Neural crest cell (in vitro differentiated cells): ENCODE measurements at regions not wholly inside any gene's neighbourhood (a gene's known extent, or its start where the extent isn't known, plus 50 kb on each side); places are given as distances from the start of the nearest gene placed in this dataset.

Source experiments
- DNase-seq: peaks from one replicate; pipeline ENCODE4 v3.0.0; 2021; ENCODE audit warnings: low read depth, mixed read lengths, low spot score
- H3K27ac Mint-ChIP-seq: one replicate; pipeline ENCODE4 v1.8.0; 2021; ENCODE audit warnings: mild to moderate bottlenecking, mixed read lengths; ENCODE audit not compliant: unreplicated experiment
- H3K27me3 Mint-ChIP-seq: 2 replicates; pipeline ENCODE4 v1.8.0; 2021; ENCODE audit warnings: low read depth, mild to moderate bottlenecking, mixed read lengths
- H3K36me3 Mint-ChIP-seq: 2 replicates; pipeline ENCODE4 v1.8.0; 2021; ENCODE audit warnings: low read depth, mild to moderate bottlenecking, mixed read lengths
- H3K4me1 Mint-ChIP-seq: 2 replicates; pipeline ENCODE4 v1.8.0; 2021; ENCODE audit warnings: mixed read lengths
- H3K4me3 Mint-ChIP-seq: one replicate; pipeline ENCODE4 v1.8.0; 2021; ENCODE audit warnings: mild to moderate bottlenecking, mixed read lengths
- H3K9me3 Mint-ChIP-seq: 2 replicates; pipeline ENCODE4 v1.8.0; 2021; ENCODE audit warnings: mixed read lengths
- TF ChIP-seq, protein P1 (sequence below): fragments of 200-600 bp; sonication (generic); conservative IDR thresholded peaks from 2 replicates; pipeline ENCODE4 v1.5.0; 2021; ENCODE audit warnings: antibody characterized with exemption, mild to moderate bottlenecking

DNA sequence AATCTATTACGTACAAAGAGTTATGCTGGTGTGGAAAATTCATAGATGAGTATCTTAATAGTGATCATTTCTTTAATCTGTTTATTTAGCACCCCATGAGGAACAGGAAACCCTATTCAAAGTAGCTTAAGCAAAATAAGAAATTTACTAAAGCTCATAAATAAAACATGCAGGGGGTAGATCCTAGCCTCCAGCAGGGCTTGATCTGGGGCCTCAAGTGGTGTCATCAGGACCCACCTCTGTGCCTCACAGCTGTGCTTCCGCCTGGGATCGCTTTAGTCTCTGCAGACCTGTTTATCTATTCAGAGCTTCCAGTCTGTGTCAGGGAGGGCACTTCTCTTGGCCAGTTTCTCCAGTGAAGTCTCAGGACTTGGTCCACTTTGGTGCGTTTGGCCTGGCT, 171.0 kb upstream of the SLC24A5 start:
- H3K27ac Mint-ChIP-seq: no peak overlapping the region
- no peaks in the 10 kb centered on the region for H3K27me3 Mint-ChIP-seq
- no peaks in the 10 kb centered on the region for H3K36me3 Mint-ChIP-seq
- no peak for DNase-seq
- H3K4me3 Mint-ChIP-seq: no peak overlapping the region
- TF ChIP-seq, protein P1, sequence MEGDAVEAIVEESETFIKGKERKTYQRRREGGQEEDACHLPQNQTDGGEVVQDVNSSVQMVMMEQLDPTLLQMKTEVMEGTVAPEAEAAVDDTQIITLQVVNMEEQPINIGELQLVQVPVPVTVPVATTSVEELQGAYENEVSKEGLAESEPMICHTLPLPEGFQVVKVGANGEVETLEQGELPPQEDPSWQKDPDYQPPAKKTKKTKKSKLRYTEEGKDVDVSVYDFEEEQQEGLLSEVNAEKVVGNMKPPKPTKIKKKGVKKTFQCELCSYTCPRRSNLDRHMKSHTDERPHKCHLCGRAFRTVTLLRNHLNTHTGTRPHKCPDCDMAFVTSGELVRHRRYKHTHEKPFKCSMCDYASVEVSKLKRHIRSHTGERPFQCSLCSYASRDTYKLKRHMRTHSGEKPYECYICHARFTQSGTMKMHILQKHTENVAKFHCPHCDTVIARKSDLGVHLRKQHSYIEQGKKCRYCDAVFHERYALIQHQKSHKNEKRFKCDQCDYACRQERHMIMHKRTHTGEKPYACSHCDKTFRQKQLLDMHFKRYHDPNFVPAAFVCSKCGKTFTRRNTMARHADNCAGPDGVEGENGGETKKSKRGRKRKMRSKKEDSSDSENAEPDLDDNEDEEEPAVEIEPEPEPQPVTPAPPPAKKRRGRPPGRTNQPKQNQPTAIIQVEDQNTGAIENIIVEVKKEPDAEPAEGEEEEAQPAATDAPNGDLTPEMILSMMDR: no peak
- H3K4me1 Mint-ChIP-seq: no peaks in the 10 kb centered on the region
- no peaks in the 10 kb centered on the region for H3K9me3 Mint-ChIP-seq

DNA sequence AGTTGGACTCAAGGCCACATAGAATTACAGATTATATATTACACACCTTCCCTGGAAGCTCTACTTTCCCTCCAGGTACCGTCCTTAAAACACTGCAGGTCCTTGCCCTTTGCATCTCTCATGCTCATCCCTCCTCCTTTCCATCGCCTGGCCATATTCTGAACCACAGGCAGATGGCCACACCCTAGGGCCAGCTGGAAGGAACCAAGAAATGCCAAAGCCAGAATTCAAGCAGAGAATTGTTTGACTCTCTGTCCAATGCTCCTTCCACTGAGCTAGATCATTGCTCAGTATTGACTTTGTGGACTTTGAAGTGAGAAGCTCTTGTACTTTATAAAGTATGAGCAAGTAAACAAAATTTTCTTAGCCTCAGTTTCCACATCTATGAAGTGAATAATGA, 170.3 kb upstream of the SLC24A5 start:
- Mint-ChIP-seq H3K36me3 (no peaks in the 10 kb centered on the region), H3K4me3 (no peak overlapping the region), H3K27me3 (no peaks in the 10 kb centered on the region), H3K9me3 (no peaks in the 10 kb centered on the region), H3K4me1 (no peaks in the 10 kb centered on the region), H3K27ac (no peak overlapping the region)
- no peak for DNase-seq
- TF ChIP-seq, protein P1: no peak

DNA sequence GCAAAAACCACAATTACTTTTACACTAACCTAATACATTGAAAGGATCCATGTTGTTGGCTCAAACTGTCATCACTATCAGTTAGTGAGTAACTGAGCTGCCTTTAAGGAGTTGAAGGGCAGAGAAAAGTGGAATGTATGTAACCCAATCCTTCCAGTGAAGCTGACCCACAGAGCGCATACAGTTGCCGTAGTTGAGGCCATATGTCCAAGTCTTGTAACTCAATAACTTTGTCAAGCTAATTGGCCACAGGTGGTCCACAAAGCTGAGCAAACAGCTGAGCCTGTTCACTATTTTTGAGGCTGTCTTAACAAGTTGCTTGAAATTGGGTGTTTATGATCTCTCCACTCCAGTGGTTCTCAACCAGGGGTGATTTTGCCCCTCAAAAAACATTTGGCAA, 169.0 kb upstream of the SLC24A5 start:
- no peak overlapping the region for H3K4me3 Mint-ChIP-seq
- no peak for DNase-seq
- peaks cover 3% of the 10 kb centered on the region for H3K27me3 Mint-ChIP-seq
- TF ChIP-seq, protein P1: no peak
- H3K36me3 Mint-ChIP-seq: no peaks in the 10 kb centered on the region
- no peaks in the 10 kb centered on the region for H3K4me1 Mint-ChIP-seq
- H3K9me3 Mint-ChIP-seq: no peaks in the 10 kb centered on the region
- H3K27ac Mint-ChIP-seq: no peak overlapping the region

DNA sequence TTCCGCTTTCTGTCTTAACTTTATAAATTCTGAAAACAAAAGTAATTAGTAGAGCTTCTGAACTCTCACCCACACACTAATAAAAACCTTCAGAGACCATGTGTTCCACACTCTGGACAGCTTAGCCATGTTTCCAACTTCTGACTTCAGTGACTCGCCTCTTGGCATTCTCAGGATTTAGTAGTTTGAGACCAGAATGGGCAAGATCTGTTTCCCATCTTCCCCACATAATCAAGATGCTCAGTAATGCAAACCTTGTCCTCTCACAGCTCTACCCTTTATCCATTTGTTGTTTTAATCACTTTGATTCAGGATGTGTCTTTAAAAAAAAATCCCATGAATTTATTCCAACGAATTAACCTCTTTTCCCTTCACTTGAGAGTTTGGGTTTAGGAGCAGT, 166.6 kb upstream of the SLC24A5 start:
- H3K9me3 Mint-ChIP-seq: no peaks in the 10 kb centered on the region
- H3K4me1 Mint-ChIP-seq: no peaks in the 10 kb centered on the region
- H3K4me3 Mint-ChIP-seq: no peak overlapping the region
- no peak for DNase-seq
- H3K36me3 Mint-ChIP-seq: no peaks in the 10 kb centered on the region
- H3K27me3 Mint-ChIP-seq: peaks cover 3% of the 10 kb centered on the region
- TF ChIP-seq, protein P1: no peak
- no peak overlapping the region for H3K27ac Mint-ChIP-seq

DNA sequence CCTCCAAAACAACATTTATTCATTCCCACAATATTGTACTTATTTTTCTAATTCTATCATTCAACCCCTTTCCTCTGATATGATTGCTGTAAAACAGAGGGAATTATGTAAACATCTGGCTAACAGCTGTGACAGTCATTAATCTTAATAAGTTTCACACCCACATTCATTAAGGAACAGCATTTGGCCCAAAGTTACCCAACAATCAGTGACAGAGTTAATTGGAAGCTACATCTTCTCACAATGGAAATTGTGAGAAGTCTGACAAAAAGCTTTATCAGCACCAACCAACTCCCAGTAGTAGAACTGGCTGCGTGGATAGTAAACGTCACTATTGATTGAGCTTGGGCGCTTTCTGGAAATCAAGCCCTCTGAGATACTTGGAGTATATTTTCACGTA, 165.8 kb upstream of the SLC24A5 start:
- peaks cover 3% of the 10 kb centered on the region for H3K27me3 Mint-ChIP-seq
- TF ChIP-seq, protein P1: no peak

More for the DNA sequence above, 165.8 kb upstream of the SLC24A5 start:
- no peak overlapping the region for H3K4me3 Mint-ChIP-seq
- H3K27ac Mint-ChIP-seq: no peak overlapping the region
- DNase-seq: no peak
- H3K36me3 Mint-ChIP-seq: no peaks in the 10 kb centered on the region
- H3K4me1 Mint-ChIP-seq: peaks cover 4% of the 10 kb centered on the region
- no peaks in the 10 kb centered on the region for H3K9me3 Mint-ChIP-seq
